ENCODE measurements at regions not wholly inside any gene's neighbourhood (a gene's known extent, or its start where the extent isn't known, plus 50 kb on each side); places are given as distances from the start of the nearest gene placed in this dataset.

GRCh38 chr10:77732213-77733003, 94.8 kb upstream of the KCNMA1 start:
- no peak overlapping the region for H3K4me2 ChIP-seq (ENCODE audit: control insufficient read depth, extremely low read depth, insufficient read depth, low read depth, low read length)
- H3K36me3 ChIP-seq (ENCODE audit: control insufficient read depth in 2 of 2, extremely low read depth in 1 of 2, insufficient read depth in 2 of 2, low read length in 2 of 2) = no peaks in the 10 kb centered on the region
- H3K27me3 ChIP-seq (ENCODE audit: control insufficient read depth, extremely low read depth, insufficient read depth, low read length) = no peaks in the 10 kb centered on the region
- dilution Hi-C loops (cut with MboI; ENCODE audit: extremely low pct_ligation_motif_present, low sequenced_read_pairs) = no loop called here
- H4K20me1 ChIP-seq (ENCODE audit: control insufficient read depth, extremely low read depth, insufficient read depth, low read length) = no peaks in the 10 kb centered on the region
- FAIRE-seq (no peak), DNase-seq (ENCODE audit: low read depth, low spot score) (no peak)
- no peak overlapping the region for H3K4me3 ChIP-seq (ENCODE audit: control insufficient read depth in 2 of 3, extremely low read depth in 1 of 3, insufficient read depth in 2 of 3, low read depth in 1 of 3, low read length in 3 of 3)
- H3K9me3 ChIP-seq (ENCODE audit: control insufficient read depth, low read depth, low read length) = peaks cover 5% of the 10 kb centered on the region
- no peaks in the 10 kb centered on the region for H3K9me1 ChIP-seq (ENCODE audit: control insufficient read depth, extremely low read depth, insufficient read depth, low read length)
- TF ChIP-seq CTCF (optimal IDR thresholded peaks at IDR 0.05 in 1 of 3, IDR thresholded peaks at IDR 0.05 in 1 of 3, conservative IDR thresholded peaks at IDR 0.05 in 1 of 3; ENCODE audit: extremely low read depth in 1 of 3, insufficient read depth in 2 of 3, low read length in 3 of 3) (no peak), EZH2 (IDR thresholded peaks at IDR 0.05; ENCODE audit: low read length) (no peak)
- H3K79me2 ChIP-seq (ENCODE audit: control insufficient read depth, insufficient read depth, low read length) = no peaks in the 10 kb centered on the region
- peaks cover 4% of the 10 kb centered on the region for H3K4me1 ChIP-seq (ENCODE audit: control insufficient read depth, extremely low read depth, insufficient read depth, low read length)
- H3K9ac ChIP-seq (ENCODE audit: control insufficient read depth, extremely low read depth, insufficient read depth, low read length) = no peak overlapping the region
- H3K27ac ChIP-seq (ENCODE audit: control insufficient read depth, insufficient read depth, low read length) = no peak overlapping the region
- no peak overlapping the region for H2AFZ ChIP-seq (ENCODE audit: control insufficient read depth, low read length)

- dilution Hi-C loops (cut with MboI; ENCODE audit: extremely low pct_ligation_motif_present, low sequenced_read_pairs) = no loop called here
- no peaks in the 10 kb centered on the region for H3K9me3 ChIP-seq (ENCODE audit: control insufficient read depth, low read depth, low read length)
These were observed 89.9 kb upstream of the KCNMA1 start for GRCh38 chr10:77727481-77727880.

More at GRCh38 chr10:77727481-77727880, 89.9 kb upstream of the KCNMA1 start:
- FAIRE-seq (no peak), DNase-seq (ENCODE audit: low read depth, low spot score) (no peak)
- H3K4me3 ChIP-seq (ENCODE audit: control insufficient read depth in 2 of 3, extremely low read depth in 1 of 3, insufficient read depth in 2 of 3, low read depth in 1 of 3, low read length in 3 of 3) = no peak overlapping the region
- H3K4me2 ChIP-seq (ENCODE audit: control insufficient read depth, extremely low read depth, insufficient read depth, low read depth, low read length) = no peak overlapping the region
- no peaks in the 10 kb centered on the region for H4K20me1 ChIP-seq (ENCODE audit: control insufficient read depth, extremely low read depth, insufficient read depth, low read length)
- H3K9me1 ChIP-seq (ENCODE audit: control insufficient read depth, extremely low read depth, insufficient read depth, low read length) = no peaks in the 10 kb centered on the region
- no peaks in the 10 kb centered on the region for H3K36me3 ChIP-seq (ENCODE audit: control insufficient read depth in 2 of 2, extremely low read depth in 1 of 2, insufficient read depth in 2 of 2, low read length in 2 of 2)
- H3K79me2 ChIP-seq (ENCODE audit: control insufficient read depth, insufficient read depth, low read length) = no peaks in the 10 kb centered on the region
- no peak for TF ChIP-seq CTCF (optimal IDR thresholded peaks at IDR 0.05 in 1 of 3, IDR thresholded peaks at IDR 0.05 in 1 of 3, conservative IDR thresholded peaks at IDR 0.05 in 1 of 3; ENCODE audit: extremely low read depth in 1 of 3, insufficient read depth in 2 of 3, low read length in 3 of 3)
- no peaks in the 10 kb centered on the region for H3K27me3 ChIP-seq (ENCODE audit: control insufficient read depth, extremely low read depth, insufficient read depth, low read length)
- H3K27ac ChIP-seq (ENCODE audit: control insufficient read depth, insufficient read depth, low read length) = no peak overlapping the region
- no peak overlapping the region for H3K9ac ChIP-seq (ENCODE audit: control insufficient read depth, extremely low read depth, insufficient read depth, low read length)
- H2AFZ ChIP-seq (ENCODE audit: control insufficient read depth, low read length) = no peak overlapping the region
- H3K4me1 ChIP-seq (ENCODE audit: control insufficient read depth, extremely low read depth, insufficient read depth, low read length) = peaks cover 7% of the 10 kb centered on the region
